Stimulated activated CD8-positive, alpha-beta memory T cell treated with anti-CD3 and anti-CD28 coated beads, Interleukin-4, amount 100 ng/mL, for 48 hours (primary cell): ENCODE measurements at regions not wholly inside any gene's neighbourhood (a gene's known extent, or its start where the extent isn't known, plus 50 kb on each side); places are given as distances from the start of the nearest gene placed in this dataset.
"Not testable (repeated sequence)": the region's sequence is repeated elsewhere in the genome, so short reads cannot be mapped to it uniquely, and the experiment has no call there.

Experiments
- DNase-seq: peaks from one replicate; pipeline ENCODE4 v3.0.0-alpha.2; 2020

DNA sequence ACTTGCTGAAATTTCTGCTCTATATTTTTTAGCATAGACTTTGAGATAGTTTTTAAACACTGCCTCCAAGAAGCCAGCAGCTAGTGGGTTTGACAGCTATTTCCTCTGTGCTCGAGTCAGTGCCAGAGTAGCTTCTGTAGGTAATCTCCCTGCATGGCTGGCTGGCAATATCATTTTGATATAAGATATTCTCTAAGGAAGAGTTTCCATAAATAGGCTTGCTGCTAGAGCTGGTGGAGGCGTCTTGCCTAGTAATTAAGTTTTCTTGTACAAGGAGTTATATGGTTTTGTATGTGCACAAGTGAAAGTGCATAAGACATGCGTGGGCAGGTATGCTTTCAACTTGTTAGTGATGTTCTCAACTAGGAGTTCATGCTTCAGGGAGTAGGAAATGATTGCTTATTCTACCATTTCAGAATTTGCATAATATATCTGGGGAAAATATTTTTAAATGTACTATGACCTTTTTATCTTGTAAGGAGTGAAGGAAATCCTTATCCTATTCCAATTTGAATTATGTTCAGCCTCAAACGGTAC lies 74.1 kb upstream of the CCL21 start:
- DNase-seq: no peak

DNA sequence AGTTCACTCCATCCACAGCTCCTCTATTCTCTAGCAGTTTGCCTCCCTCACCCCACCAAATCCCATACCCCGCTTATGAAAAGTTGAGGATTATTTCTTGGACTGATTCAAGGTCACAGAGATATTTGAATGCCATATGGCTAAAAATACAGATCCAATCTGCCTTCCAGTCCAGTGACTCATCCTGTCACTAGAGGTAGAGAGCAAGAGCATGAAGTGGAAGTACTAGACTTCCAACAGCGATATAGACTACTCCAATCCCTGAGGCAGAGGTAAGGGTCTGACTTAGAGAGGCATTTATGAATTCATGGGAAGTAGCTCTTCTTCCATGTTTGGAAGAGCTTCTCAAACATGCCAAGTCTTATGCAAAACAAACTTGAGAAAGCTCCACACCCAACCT lies 72.4 kb upstream of the CCL21 start:
- DNase-seq: no peak

DNA sequence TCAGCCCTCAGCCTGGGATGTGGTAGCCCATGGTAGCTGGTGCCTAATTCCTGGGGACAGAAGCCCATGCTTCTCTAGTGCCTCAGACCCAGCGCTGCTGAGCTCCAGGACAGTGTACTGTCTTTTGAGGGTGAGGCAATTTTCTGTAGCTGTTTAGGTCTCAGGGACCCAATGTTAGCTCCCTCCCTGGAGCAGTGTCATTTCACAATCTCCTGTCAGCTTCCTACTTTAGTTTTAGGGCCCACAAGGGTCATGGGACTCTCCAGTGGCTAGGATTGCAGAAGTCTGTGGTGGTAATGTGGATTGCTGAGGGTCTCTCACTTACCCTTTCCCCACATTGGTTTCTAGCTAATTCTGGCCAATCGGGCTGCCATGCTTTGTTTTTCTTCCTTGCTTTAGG lies 67.7 kb upstream of the CCL21 start:
- DNase-seq: no peak

DNA sequence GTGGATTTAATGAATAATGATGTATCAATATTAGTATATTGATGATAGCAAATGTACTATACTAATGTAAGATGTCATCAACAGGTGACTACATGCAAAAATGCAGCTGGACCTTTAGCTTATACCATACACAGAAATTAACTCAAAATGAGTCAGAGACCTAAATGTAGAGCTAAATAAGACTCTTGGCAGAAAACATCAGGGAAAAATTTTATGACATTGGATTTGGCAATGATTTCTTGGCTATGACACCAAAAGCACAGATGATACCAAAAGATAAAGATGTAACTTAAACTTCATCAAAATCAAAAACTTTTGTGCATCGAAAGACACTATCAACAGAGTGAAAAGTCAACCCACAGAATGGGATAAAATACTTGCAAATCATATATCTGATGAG lies 64.0 kb upstream of the CCL21 start:
- DNase-seq: no peak

DNA sequence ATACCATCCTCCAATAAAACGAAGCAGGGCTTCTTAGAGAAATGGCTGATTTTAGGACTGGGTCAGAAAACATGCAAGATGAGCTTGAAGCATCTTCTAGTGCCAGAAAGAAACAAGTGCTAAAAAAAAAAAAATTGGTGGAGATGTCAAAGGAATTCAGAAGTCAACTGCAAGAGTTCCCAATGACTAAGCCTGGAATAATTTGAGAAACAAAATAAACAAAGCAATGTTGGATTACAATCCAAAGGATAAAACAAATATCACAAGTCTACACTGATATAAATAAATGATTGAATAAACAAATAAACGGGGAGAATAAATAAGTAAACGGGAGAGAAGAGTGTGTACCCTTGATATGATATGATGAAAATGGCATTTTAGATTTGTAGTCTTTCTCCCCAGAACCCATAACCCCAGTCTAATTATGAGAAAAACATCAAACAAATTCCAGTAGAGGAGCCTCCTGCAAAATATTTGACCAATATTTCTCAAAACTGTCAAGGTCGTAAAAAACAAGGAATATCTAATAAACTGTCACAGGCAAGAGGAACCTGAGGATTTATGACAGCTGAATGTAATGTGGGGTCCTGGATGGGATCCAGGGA lies 63.5 kb upstream of the CCL21 start:
- no peak for DNase-seq

DNA sequence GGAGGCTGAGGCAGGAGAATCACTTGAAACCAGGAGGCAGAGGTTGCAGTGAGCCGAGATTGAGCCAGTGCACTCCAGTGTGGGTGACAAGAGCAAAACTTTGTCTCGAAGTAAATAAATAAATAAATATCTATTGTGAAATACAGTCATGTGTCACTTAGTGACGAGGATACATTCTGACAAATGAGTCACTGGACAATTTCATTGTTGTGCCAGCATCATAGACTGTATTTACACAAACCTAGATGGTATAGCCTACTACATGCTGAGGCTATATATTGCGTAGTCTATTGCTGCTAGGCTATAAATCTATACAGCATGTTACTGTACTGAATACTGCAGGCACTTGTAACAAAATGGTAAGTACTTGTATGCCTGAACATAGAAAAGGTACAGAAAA lies 61.1 kb upstream of the CCL21 start:
- no peak for DNase-seq

DNA sequence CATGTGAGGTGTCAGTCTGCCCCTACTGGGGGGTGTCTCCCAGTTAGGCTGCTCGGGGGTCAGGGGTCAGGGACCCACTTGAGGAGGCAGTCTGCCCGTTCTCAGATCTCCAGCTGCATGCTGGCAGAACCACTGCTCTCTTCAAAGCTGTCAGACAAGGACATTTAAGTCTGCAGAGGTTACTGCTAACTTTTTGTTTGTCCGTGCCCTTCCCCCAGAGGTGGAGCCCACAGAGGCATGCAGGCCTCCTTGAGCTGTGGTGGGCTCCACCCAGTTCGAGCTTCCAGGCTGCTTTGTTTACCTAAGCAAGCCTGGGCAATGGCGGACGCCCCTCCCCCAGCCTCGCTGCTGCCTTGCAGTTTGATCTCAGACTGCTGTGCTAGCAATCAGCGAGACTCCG lies 57.2 kb upstream of the CCL21 start:
- not testable (repeated sequence) for DNase-seq

DNA sequence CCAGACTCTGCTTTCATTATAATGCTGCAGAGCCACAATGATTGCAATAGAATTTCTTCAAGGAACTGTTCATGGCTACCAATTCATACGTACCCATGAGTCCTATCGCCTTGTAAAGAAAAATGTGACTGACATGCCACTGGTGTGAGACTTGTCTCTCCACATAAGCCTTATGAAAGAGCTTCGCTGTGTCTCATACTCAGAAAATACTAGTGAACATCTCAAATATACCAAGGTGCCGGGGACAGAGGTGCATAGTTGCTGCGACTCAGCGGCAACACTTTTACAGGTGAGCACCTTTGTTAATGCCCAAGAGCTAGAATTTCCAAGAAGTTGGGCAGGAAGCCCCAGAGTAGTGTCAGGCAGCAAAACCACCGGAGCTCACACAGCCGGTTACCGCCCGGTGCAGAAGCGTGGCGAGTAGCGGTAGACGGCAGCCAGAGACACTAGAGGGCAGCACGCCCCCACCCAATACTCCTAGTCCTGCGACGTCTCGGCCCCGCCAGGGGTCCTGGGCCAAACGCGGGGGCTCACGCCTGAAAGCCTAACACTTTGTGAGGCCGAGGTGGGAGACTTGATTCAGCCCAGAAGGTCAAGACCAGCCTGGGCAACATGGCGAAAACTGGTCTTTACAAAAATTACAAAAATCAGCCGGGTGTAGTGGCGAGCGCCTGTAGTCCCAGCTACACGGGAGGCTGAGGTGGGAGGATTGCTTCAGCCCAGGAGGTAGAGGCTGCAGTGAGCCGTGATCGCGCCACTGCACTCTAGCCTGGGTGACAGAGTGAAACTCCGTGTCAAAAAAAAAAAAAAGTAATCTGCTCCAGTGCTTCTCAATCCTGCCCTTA lies 50.5 kb upstream of the CCL21 start:
- peak; percentile 75 for DNase-seq
